ENCODE measurements at regions not wholly inside any gene's neighbourhood (a gene's known extent, or its start where the extent isn't known, plus 50 kb on each side); places are given as distances from the start of the nearest gene placed in this dataset.

DNA sequence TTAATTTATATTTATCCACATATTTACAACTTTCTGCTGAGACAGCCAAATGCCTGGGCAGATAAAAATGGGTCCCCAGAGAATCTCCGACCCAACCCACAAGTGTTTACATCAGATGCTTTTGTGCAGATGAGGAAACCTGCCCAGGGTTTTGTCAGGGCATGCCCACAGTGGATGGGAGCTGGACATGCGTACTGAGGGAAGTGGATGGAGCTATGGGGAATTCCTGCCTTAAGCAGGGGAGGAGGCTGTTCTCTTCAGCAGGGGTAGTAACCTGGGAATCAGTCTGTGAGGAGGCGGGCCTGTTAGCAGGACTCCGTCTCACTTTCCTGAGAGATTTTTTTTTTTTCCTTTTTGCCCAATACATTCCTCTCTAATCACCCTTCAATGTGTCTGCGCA lies 122.9 kb downstream of the RFC3 start:
- peak overlapping the region in 5 of 21 experiments; percentile 11 to 57 (median 31) for H3K27ac ChIP-seq

DNA sequence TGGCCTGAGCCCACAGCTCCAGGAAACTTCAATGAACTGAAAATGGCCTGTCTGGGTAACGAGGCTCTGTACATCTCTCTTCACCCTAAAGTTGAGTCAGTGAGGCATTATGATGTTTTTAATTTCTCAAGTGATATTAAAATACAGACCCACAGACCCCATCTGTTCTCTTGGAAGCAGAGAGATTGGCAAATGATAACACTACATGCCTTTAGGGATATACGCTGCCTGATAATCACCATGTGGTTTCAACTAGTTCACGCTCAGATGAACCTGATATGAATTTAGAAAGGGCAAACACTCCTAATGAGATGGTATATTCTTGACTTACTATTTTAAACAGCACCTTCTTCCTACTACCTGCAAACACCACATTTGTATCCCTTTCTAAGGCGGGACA lies 127.5 kb downstream of the RFC3 start:
- H3K4me3 ChIP-seq: no peak overlapping the region
- peak overlapping the region in 1 of 21 experiments; percentile 56 for H3K27ac ChIP-seq

More for the DNA sequence above, 122.9 kb downstream of the RFC3 start:
- H3K4me3 ChIP-seq: no peak overlapping the region

DNA sequence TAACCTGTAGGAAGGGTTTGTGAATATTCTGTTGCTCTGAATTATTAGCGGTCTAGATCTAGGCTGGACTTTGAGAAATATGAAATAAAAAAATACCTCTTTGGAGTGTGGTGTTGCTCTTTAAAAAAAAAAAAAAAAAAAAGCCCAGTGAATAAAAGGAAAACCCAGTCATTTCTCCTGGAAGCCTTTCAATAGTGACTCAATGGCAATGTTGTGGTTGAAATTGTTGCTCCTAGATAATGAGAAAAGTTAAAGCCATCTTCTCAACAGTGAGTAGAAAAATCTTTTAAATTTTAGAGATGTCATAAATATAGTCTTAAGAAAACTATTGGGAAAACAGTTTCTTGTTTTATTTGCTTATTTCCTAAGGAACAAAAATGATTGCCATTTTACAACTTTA lies 135.3 kb downstream of the RFC3 start:
- peak overlapping the region in 1 of 21 experiments; percentile 25 for H3K27ac ChIP-seq
- H3K4me3 ChIP-seq: no peak overlapping the region

DNA sequence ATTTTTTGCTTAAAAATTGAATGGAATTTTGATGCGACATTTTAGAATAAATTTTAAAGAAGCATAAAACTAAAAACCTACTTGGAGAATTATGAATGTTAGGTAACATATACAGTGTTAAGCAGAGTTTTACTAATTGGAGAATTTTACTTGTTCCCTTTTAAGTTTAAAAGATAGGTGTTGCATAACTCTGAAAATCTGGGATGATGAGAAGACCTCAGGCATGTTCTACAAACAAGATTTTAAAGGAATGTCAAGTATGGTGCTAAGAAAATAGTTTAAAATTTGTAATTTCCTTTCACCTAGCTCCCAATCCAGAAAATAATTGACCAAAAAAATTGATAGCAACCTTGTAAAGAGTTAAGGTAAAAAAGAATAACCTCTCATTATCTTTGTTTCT lies 135.8 kb downstream of the RFC3 start:
- peak overlapping the region in 2 of 21 experiments; percentile 8 to 25 for H3K27ac ChIP-seq
- H3K4me3 ChIP-seq: no peak overlapping the region

DNA sequence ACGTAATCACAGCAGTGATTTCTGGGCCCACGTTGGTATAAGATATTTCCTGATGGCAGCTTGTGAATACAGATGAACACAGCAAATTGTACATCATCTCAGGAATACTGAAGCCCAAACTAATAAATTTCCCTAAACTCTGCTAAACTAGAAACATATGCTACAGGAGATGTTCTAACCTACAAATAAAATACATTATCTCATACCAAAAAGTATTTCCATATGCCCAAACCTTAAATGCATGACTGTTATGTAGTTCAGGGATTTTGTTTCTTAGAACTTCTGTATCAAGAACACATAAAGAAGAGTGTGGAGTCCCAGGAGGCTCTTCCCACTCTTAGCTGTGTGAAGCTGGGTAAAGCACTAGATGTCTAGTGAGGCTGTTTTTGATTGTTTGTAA lies 138.4 kb downstream of the RFC3 start:
- H3K4me3 ChIP-seq: no peak overlapping the region
- no peak overlapping the region for H3K27ac ChIP-seq

DNA sequence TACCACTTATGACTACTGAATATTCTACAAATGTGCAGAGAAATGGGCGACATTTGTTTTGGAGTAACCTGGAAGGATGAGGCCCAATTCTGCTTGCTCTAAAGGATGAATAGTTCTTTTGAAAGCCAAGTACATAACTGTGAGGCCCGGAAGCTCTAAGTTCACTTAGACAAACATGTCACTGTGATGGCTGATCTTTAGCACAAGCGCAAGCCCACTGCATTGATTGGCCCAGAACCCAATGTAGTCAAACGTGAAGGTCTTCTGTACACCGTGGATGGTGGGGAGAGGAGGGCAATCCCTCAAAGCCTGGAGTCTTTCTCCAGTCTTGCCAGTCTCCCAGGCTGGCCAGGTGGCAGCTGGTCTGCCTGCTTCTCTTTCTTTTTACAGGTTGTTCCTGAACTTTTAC lies 139.6 kb downstream of the RFC3 start:
- H3K4me3 ChIP-seq: no peak overlapping the region
- no peak overlapping the region for H3K27ac ChIP-seq

DNA sequence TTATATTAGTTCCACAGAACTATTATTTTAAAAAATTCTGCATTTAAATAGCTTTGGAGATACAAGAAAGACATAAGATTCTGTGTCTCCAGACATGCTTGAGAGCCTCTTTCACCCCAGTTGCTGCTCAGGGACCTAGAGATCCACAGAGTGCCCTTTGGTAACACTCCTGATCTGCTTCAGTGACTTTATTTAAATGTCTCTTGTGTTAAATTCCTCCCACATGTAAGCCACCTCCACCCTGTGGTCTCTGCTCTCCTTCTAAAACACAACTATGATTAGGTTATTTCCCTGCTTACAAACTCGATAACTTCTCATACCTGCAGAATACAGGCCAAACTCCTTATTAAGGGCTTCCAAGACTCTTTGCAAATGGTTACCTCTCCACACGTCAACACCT lies 141.0 kb downstream of the RFC3 start:
- Histone ChIP-seq H3K27ac (no peak overlapping the region), H3K4me3 (no peak overlapping the region)

DNA sequence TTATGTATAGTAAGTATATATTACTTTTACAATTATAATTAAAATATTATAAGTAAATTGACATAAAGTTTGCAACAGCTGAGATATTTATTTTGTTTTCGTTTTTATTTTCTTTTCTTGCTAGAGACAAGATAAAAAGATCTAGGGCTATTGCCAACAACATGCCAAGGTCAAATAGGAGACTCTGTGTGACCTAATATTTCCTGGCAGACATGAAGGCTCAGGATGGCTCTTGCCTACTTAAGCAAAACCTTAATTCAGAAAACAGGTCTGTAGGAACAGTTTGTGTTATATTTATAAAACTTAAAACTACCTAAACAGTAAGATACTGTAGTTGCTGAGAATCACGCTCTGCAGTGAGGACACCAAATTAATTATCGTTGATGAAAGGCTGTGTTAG lies 145.2 kb downstream of the RFC3 start:
- H3K27ac ChIP-seq: no peak overlapping the region

DNA sequence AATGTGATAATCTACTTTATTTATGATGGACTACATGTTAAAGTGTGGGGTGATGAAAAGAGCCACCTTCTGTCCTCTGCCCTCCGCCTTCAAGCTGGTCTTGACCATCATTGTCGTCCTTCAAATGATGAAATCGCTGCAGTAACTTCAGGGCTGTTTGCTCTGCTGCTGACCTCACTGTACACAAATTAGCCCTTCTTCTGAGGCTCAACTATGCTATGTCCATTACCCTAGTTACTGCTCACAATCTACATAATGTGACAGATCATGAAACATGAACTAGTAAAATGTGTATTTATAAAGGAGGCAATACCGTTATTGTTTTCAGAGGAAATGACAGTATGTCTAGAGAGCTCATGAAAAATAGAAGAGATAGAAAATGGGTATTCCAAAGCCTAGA lies 145.9 kb downstream of the RFC3 start:
- Histone ChIP-seq H3K4me3 (no peak overlapping the region), H3K27ac (no peak overlapping the region)

More for the DNA sequence above, 145.2 kb downstream of the RFC3 start:
- H3K4me3 ChIP-seq: no peak overlapping the region

DNA sequence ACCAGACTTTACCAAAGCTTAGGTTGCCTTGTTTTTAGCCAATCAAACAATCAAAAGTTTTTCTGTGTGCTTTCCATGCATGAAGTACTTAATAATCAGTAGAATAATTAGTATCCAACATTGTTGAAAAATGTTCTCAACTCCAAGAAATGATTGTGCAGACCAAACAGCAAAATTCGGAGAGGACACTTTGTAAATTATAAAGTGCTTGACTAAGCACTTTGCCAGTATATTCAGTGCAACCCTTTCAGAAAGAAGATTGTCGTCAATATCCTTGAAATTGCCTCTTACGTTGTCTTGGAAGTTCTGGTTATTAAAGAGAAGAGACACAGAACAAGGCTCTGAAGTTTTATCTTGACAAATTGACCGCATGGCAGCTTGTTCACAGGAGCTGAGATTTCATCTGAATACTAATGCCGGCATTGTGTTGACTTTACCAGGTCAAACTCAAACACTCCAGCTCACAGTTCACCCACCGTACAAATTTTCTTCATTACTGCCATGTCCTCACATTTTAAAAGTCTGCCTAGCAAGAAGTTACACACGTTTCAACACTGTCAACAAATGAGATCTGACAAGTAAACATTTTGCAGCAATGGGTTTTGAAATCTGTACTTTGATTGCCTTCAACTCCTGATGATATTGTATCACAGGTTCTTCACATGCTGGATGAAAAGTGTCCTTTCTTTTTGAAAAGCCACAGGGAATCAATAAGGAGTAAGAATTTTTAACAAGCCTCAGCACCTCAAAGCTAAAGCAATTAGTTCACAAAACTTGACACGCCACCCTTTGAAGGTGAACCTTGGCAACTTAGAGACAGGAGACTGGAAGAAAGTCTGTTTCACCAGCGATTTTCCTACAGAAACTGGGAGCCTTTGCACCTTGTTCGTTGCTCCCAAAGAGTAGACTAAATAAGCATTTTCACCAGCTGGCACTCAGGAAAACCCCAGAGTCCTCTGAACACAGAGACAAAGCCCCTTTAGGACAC lies 150.9 kb downstream of the RFC3 start:
- no peak overlapping the region for H3K27ac ChIP-seq
- no peak overlapping the region for H3K4me3 ChIP-seq

DNA sequence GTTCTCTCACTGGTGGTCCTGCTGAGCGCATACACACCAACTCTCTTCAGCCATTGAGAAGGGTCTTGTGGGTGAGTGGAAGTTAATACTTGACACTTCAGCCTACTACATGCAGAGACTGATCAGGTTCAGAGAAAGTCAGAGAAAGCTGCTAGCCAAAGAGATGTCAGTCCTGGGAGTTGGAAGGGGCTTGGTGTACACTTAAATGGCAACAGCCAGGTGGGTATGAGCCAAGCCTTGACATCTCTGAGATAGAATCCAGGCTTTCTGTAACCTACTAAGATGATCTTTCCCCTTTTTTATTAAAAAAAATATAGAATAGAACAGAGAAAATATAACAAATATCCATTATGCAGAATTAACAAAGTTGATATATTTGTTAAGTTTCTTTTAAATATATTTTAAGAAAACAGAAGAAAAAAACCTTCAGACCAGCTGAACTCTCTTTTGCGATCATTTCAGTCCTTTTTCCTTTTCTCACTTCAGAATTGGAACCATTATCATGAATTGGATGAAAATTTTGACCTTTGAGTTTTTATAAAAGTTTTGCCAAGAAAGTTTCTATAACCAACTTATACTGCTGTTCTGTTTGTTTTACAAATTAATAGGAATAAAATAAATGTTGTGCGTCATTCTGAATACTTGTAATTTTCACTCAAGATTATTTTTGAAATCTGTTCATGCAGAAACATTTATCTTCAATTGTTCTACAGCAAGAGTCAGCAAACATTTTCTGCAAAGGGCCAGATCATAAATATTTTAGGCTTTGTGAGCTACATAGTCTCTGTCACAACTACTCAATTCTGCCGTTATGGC lies 153.0 kb downstream of the RFC3 start:
- H3K27ac ChIP-seq: no peak overlapping the region

DNA sequence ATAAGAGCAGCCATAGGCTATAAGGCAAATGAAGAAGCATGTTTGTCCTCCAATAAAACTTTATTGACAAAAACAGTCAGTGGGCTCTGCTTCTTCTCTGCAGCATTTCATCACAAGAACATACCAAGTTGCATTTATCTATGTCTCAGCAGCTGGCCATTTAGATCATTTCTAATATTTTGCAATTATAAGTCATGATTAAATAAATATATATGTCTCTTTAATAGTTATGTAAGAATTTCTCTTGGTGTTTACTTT lies 153.5 kb downstream of the RFC3 start:
- H3K27ac ChIP-seq: no peak overlapping the region

More for the DNA sequence above, 153.0 kb downstream of the RFC3 start:
- no peak overlapping the region for H3K4me3 ChIP-seq

DNA sequence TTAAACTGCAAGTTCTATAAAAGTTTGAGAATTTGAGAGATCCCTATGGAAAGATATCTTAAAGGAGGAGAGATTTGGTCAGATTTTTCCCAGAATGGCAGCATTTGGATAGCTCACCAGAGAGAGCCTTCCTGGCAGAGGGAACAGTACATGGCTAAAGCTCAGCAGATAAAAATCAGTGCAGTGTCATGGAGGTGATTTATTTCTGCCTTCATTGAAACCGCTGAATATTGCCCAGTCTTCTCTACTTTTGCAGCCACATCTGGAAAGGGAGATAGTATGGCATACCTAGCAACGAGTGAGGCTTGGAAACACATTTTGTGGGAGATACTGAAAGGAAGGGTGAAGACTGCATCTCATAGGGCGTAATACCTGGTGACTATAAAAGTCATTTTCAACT lies 155.2 kb downstream of the RFC3 start:
- no peak overlapping the region for H3K4me3 ChIP-seq

More for the DNA sequence above, 153.5 kb downstream of the RFC3 start:
- no peak overlapping the region for H3K4me3 ChIP-seq

DNA sequence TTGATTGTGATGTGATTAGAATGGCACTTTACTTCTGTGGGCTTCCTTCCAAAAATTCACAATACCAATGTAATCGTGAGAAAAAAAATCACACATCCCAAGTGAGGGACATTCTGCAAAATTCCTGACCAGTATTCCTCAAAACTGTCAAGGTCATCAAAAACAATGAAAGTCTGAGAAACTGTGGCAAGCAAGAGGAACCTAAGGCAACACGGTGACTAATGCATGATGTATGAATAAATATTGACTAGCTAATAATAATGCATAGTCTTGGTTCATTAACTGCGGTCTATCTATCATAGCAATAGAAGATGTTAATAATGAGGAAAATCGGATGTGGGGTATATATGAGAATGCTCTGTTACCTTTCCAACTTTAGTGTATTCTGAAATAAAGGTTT lies 159.0 kb downstream of the RFC3 start:
- H3K4me3 ChIP-seq: no peak overlapping the region
- H3K27ac ChIP-seq: no peak overlapping the region

More for the DNA sequence above, 155.2 kb downstream of the RFC3 start:
- H3K27ac ChIP-seq: no peak overlapping the region

DNA sequence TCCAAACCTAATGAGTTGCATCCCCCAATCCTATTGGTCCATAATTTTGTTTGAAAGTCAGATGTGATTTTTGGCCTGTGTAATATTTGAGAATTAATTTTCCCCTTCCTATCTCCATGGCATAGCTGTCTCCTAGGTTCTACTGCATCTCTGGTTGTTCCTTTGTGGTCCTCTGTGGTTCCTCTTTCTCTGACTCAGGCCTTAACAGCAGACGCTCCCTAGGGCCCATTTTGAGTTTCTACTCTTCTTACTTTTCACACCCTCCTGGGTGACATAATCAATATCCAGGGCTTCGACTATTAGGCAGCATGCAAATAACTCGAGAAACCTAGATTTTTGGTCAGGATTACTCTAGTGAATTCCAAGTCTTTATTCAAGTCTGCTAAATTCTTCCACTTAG lies 160.7 kb downstream of the RFC3 start:
- Histone ChIP-seq H3K27ac (no peak overlapping the region), H3K4me3 (no peak overlapping the region)

DNA sequence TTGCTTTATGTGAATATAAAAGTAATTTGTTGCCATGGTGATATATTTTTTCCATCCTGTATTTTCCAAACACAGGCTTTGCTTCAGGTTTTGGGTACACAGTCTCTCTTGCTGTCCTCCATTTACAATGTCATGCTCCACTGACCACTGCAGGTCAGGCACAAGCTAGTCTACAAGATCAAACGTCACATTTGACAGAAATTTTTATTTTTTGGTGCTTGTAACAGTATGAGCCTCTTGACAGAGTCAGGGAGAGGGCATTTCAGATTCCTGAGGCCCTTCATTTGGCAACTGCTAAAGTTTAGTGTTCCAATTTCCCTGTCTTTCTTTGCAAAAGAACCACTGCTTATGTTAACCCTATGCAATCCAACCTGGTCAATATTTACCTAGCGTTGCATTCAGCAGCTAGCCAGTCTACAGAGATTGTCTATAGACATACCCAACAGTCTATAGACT lies 175.0 kb downstream of the RFC3 start:
- no peak overlapping the region for H3K4me3 ChIP-seq
- H3K27ac ChIP-seq: no peak overlapping the region

DNA sequence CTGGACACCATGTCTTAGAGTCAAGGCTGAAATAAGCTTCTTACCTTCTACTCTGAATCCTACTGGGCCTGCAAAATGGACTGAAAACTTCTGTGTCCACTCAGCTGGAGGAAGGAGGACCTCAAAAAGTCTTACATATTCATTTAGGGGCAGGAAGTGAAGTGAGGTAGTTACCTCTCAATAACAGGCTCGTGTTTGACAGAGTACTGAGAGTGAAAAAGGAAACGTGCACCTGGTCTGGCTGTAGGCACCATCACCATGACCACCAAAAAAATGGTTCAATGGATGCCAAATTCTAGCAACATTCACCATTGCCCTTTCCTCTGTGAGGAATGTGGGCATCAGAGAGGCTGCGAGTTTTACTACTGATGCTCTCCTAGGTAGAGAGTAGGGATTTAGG lies 176.2 kb downstream of the RFC3 start:
- Histone ChIP-seq H3K27ac (no peak overlapping the region), H3K4me3 (no peak overlapping the region)

DNA sequence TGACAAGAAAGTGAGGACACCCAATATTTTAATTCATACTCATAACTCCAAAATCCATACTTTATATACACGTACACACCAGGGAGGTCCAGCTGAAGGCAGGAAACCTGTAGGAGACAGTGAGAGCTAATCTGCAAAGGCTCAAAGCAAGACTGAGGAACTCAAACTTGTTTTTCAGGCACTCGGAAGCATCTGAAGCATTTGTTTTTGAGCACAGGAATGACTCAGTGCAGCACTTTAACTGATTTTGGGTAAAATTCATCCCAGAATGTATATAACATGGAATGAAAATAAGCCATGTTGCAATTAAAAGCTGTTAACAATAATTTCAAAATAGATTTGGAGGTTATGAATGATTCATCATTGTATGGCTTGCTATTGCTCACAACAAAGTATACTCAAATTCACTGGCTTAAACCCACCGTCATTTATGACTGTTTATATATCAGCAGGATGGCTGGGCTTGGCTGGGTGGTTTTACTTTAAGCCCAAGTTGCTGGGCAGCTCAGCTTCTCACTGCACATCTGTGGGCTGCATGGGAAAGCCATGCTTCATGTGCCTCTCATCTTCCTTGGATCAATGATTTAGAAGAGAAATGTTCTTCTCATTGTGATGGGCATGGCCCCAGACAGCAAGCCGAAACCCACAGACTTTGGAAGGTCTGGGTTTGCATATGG lies 177.0 kb downstream of the RFC3 start:
- no peak overlapping the region for H3K4me3 ChIP-seq
- H3K27ac ChIP-seq: no peak overlapping the region

DNA sequence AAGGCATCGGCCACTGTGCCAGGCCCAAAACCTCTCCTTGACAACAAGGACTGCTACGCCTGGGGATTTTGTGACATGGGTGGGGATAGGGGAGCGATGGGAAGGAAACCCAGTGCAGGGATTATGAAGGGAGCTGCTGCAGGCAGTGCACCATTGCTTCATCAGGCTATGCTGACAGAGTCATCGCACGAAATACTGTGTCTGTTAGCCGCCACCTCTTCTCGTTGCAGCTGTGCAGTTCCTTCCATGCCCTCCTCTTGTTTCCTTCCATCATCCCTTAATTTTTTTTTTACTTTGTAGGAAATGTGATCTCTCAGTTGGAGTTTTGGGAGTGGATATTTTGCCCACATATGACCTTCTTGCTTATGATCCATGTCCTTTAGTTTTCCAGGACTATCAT lies 178.7 kb downstream of the RFC3 start:
- H3K27ac ChIP-seq: no peak overlapping the region
- H3K4me3 ChIP-seq: no peak overlapping the region

DNA sequence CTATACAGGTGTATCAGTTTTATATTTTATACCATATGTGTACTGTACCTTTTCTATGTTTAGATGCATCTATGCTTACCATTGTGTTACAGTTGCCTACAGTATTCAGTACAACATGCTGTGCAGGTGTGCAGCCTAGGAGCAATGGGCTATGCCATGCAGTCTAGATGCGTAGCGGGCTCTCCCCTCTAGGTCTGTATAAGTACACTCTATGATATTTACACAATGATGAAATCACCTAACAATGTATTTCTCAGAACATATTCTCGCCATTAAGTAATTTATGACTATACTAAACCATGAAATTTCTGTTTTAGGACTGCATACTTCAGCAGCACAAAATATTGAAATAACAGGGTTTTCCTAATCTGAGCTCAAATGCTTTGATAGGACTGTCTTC lies 179.6 kb downstream of the RFC3 start:
- Histone ChIP-seq H3K27ac (no peak overlapping the region), H3K4me3 (no peak overlapping the region)

Data from skin epidermis (tissue), 12 donors.